Left hindlimb (tissue), 1 donor: ENCODE measurements at regions not wholly inside any gene's neighbourhood (a gene's known extent, or its start where the extent isn't known, plus 50 kb on each side); places are given as distances from the start of the nearest gene placed in this dataset.

Source experiments
- DNase-seq: peaks from one replicate; pipeline ENCODE4 v3.0.0-alpha.2; 2018

- DNase-seq, result no peak
These were observed 692.0 kb downstream of the DHX35 start for GRCh38 chr20:39654171-39654570.

GRCh38 chr20:39651645-39652325 is 689.6 kb downstream of the DHX35 start:
- no peak for DNase-seq

GRCh38 chr20:39646874-39647413 is 684.8 kb downstream of the DHX35 start:
- no peak for DNase-seq

- DNase-seq, result no peak
These were observed 683.0 kb downstream of the DHX35 start for GRCh38 chr20:39645131-39645530.

- DNase-seq, result no peak
These were observed 681.1 kb downstream of the DHX35 start for GRCh38 chr20:39643292-39643691.

- no peak for DNase-seq
These were observed 679.3 kb downstream of the DHX35 start for GRCh38 chr20:39641423-39641822.

GRCh38 chr20:39640147-39640546 is 678.0 kb downstream of the DHX35 start:
- no peak for DNase-seq

GRCh38 chr20:39638731-39639130 is 676.6 kb downstream of the DHX35 start:
- peak; percentile 39 for DNase-seq

GRCh38 chr20:39633689-39634088 is 671.5 kb downstream of the DHX35 start:
- no peak for DNase-seq

- no peak for DNase-seq
These were observed 670.6 kb downstream of the DHX35 start for GRCh38 chr20:39632757-39633156.

GRCh38 chr20:39632176-39632575 is 670.0 kb downstream of the DHX35 start:
- DNase-seq, result no peak

- DNase-seq, result no peak
These were observed 669.4 kb downstream of the DHX35 start for GRCh38 chr20:39631557-39631956.

GRCh38 chr20:39630215-39630908 is 668.2 kb downstream of the DHX35 start:
- peak; percentile 49 for DNase-seq

- DNase-seq, result no peak
These were observed 665.6 kb downstream of the DHX35 start for GRCh38 chr20:39627765-39628164.

- no peak for DNase-seq
These were observed 662.2 kb downstream of the DHX35 start for GRCh38 chr20:39624316-39624715.

GRCh38 chr20:39623584-39624234 is 661.6 kb downstream of the DHX35 start:
- no peak for DNase-seq

- DNase-seq, result no peak
These were observed 657.2 kb downstream of the DHX35 start for GRCh38 chr20:39619271-39619785.

GRCh38 chr20:39611901-39612300 is 649.8 kb downstream of the DHX35 start:
- no peak for DNase-seq

- no peak for DNase-seq
These were observed 645.0 kb downstream of the DHX35 start for GRCh38 chr20:39607141-39607540.

- no peak for DNase-seq
These were observed 643.8 kb downstream of the DHX35 start for GRCh38 chr20:39605908-39606307.

- DNase-seq, result no peak
These were observed 643.2 kb downstream of the DHX35 start for GRCh38 chr20:39605361-39605760.

- DNase-seq, result no peak
These were observed 641.1 kb downstream of the DHX35 start for GRCh38 chr20:39603219-39603618.

- DNase-seq, result no peak
These were observed 640.5 kb downstream of the DHX35 start for GRCh38 chr20:39602649-39603048.

- DNase-seq, result no peak
These were observed 638.7 kb downstream of the DHX35 start for GRCh38 chr20:39600871-39601270.
